OCI-LY3 (cell line): ENCODE measurements at regions not wholly inside any gene's neighbourhood (a gene's known extent, or its start where the extent isn't known, plus 50 kb on each side); places are given as distances from the start of the nearest gene placed in this dataset.

ENCODE experiments used
- H2AFZ ChIP-seq: fragments of 200-600, 300-600 bp; shearing (Covaris generic); 2 replicates; pipeline ENCODE4 v1.6.0; 2014; ENCODE audit warnings: antibody characterized with exemption, low read depth, low read length
- H3K27ac ChIP-seq: fragments of 200-600, 300-600 bp; sonication (generic); 2 replicates; pipeline ENCODE4 v1.5.1; 2014; ENCODE audit warnings: mild to moderate bottlenecking, low read length, moderate library complexity, mixed read lengths
- H3K27me3 ChIP-seq: fragments of 200-600, 300-600 bp; sonication (generic); 2 replicates; pipeline ENCODE4 v1.6.1; 2014; ENCODE audit warnings: low read depth, low read length, mixed read lengths
- H3K36me3 ChIP-seq: fragments of 200-600, 300-600 bp; sonication (generic); replicated peaks from 2 replicates; pipeline ENCODE3; 2014; ENCODE audit warnings: low read depth, low read length, mixed read lengths
- H3K4me1 ChIP-seq: fragments of 300-600, 200-600 bp; sonication (generic); 2 replicates; pipeline ENCODE4 v1.6.1; 2014; ENCODE audit warnings: low read length, mixed read lengths
- H3K4me2 ChIP-seq: fragments of 200-600, 300-600 bp; sonication (generic); 2 replicates; pipeline ENCODE4 v1.6.1; 2014; ENCODE audit warnings: low read length, mixed read lengths
- H3K4me3 ChIP-seq: fragments of 300-600, 200-600 bp; sonication (generic); 2 replicates; pipeline ENCODE4 v1.5.1; 2014; ENCODE audit warnings: antibody characterized with exemption, mild to moderate bottlenecking, low read length, moderate library complexity
- H3K79me2 ChIP-seq: fragments of 300-600, 200-600 bp; shearing (Covaris generic); 2 replicates; pipeline ENCODE4 v1.6.1; 2014; ENCODE audit warnings: mild to moderate bottlenecking, low read length, mixed read lengths
- H3K9ac ChIP-seq: fragments of 300-600, 200-600 bp; shearing (Covaris generic); 2 replicates; pipeline ENCODE4 v1.6.0; 2014; ENCODE audit warnings: mild to moderate bottlenecking, low read length, moderate library complexity
- H3K9me3 ChIP-seq: fragments of 200-600, 300-600 bp; shearing (Covaris generic); 2 replicates; pipeline ENCODE4 v1.6.1; 2014; ENCODE audit warnings: low read length, mixed read lengths; ENCODE audit not compliant: insufficient read depth
- H4K20me1 ChIP-seq: fragments of 200-600, 300-600 bp; sonication (generic); 2 replicates; pipeline ENCODE4 v1.6.1; 2016; ENCODE audit warnings: low read length, mixed read lengths; ENCODE audit not compliant: insufficient read depth
- EZH2phosphoT487 ChIP-seq: fragments of 200-600 bp; shearing (Covaris generic); IDR thresholded peaks from 2 replicates; pipeline ENCODE4 v1.6.1; 2018; ENCODE audit warnings: antibody characterized with exemption, mixed run types, low read depth
- TF ChIP-seq, protein P1 (sequence below): fragments of 200-600, 300-600 bp; sonication (generic); IDR thresholded peaks from 2 replicates; pipeline ENCODE4 v1.5.1; 2014; ENCODE audit warnings: antibody characterized with exemption, low read length, low read depth

DNA sequence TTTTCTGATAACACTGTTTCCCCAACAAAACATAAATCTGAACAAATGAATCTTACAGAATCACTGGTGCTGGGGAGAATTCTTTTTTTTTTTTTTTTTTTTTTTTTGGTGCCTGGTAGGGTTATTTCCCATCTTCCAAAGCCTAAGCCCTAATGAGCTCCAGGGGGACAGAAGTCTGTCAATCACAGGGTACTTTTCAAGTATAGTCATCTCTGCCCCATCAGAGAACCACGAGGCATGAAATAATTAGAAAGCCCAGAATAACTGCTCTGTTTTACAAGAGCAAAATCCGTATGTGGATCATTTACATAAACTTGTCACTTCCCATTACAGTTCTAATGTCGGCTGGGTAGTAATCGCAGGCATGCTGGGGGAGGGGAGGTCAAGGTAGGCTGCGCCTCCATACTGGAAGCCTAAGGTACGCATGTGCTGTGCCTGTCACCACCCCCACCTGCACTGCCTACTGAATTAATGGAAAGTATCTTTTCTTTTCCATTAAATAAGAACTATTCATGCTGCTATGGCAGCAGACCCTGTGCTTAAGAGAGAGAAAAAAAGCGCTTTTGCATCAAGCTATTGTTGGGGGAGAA lies 164.7 kb upstream of the LEF1 start:
- Histone ChIP-seq H2AFZ (no peak overlapping the region), H3K9me3 (no peaks in the 10 kb centered on the region), H3K4me1 (peaks cover 64% of the 10 kb centered on the region), H3K4me2 (peak overlapping the region; percentile 84), H3K27me3 (no peaks in the 10 kb centered on the region), H3K27ac (peak overlapping the region; percentile 38; the same call in 1 of the 2 replicates), H3K4me3 (peak overlapping the region; percentile 58), H3K9ac (peak overlapping the region; percentile 47), H4K20me1 (no peaks in the 10 kb centered on the region), H3K79me2 (no peaks in the 10 kb centered on the region), H3K36me3 (no peaks in the 10 kb centered on the region)
- TF ChIP-seq EZH2phosphoT487 = no peak
- TF ChIP-seq, protein P1, sequence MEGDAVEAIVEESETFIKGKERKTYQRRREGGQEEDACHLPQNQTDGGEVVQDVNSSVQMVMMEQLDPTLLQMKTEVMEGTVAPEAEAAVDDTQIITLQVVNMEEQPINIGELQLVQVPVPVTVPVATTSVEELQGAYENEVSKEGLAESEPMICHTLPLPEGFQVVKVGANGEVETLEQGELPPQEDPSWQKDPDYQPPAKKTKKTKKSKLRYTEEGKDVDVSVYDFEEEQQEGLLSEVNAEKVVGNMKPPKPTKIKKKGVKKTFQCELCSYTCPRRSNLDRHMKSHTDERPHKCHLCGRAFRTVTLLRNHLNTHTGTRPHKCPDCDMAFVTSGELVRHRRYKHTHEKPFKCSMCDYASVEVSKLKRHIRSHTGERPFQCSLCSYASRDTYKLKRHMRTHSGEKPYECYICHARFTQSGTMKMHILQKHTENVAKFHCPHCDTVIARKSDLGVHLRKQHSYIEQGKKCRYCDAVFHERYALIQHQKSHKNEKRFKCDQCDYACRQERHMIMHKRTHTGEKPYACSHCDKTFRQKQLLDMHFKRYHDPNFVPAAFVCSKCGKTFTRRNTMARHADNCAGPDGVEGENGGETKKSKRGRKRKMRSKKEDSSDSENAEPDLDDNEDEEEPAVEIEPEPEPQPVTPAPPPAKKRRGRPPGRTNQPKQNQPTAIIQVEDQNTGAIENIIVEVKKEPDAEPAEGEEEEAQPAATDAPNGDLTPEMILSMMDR = no peak

DNA sequence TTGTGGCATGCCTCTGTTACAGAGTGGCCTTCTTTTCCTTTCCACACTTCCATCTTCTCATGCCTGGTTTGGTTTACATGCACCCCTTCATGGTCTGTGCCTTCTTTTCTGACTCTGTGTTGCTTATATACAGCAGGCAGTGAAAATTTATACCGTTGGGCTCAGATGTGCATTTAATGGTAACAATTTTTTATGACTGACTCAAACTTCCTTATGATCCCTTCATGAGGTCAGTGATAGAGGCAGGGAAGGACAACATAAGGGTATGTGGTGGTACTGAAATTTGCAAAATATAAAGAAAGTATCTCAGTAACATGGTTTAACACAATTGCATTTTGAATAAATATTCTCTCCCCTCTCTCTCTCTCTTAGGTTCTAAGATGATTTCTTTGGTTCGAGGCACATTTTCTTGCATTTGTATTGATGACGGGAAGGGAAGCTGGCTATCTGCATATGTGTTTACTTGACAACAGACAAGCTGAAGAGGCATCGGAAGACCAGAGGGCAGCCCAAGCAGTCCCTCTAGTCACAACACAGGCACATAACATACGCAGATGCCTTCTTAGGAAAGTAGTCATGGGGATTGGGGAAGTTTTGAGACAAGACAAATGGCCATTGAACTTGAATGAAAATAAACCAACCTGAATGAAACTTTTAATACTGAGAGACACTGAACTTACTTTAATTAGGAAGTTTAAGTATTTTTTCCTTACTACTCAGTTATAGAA lies 163.3 kb upstream of the LEF1 start:
- no peak overlapping the region for H2AFZ ChIP-seq
- no peak overlapping the region for H3K4me3 ChIP-seq
- no peaks in the 10 kb centered on the region for H4K20me1 ChIP-seq
- H3K27me3 ChIP-seq = no peaks in the 10 kb centered on the region
- no peaks in the 10 kb centered on the region for H3K36me3 ChIP-seq
- no peak for TF ChIP-seq EZH2phosphoT487
- TF ChIP-seq, protein P1 = no peak
- no peaks in the 10 kb centered on the region for H3K79me2 ChIP-seq
- H3K9me3 ChIP-seq = no peaks in the 10 kb centered on the region
- H3K27ac ChIP-seq = no peak overlapping the region
- no peak overlapping the region for H3K9ac ChIP-seq
- peaks cover 67% of the 10 kb centered on the region for H3K4me1 ChIP-seq
- H3K4me2 ChIP-seq = 0 out of 2 replicates have a peak overlapping the region, but pooled peaks have one; percentile 84

DNA sequence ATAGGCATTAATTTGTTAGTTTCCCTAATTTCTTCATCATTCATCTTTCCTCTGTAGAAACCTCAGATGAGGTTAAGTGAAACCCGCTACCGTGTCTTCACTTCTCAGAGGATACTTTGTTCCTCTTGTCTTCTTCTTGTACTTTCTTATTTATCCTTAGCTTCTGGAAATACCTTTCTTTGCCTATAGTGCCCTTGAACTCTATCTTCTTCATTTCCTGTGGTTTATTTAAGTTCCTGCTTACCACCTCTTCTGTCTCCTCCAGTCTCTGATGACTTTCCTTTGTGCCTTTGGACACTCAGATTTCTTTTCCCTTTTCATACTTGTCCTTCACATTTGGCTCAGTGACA lies 159.6 kb upstream of the LEF1 start:
- H2AFZ ChIP-seq = no peak overlapping the region
- peak overlapping the region; percentile 67 for H3K4me2 ChIP-seq
- no peaks in the 10 kb centered on the region for H3K27me3 ChIP-seq
- TF ChIP-seq, protein P1 = no peak
- no peak for TF ChIP-seq EZH2phosphoT487
- H3K36me3 ChIP-seq = no peaks in the 10 kb centered on the region
- H3K9me3 ChIP-seq = no peaks in the 10 kb centered on the region
- H3K27ac ChIP-seq = peak overlapping the region; percentile 63
- H3K4me1 ChIP-seq = peaks cover 72% of the 10 kb centered on the region
- no peaks in the 10 kb centered on the region for H3K79me2 ChIP-seq
- H4K20me1 ChIP-seq = no peaks in the 10 kb centered on the region
- H3K4me3 ChIP-seq = peak overlapping the region; percentile 48
- no peak overlapping the region; the same call in 1 of the 2 replicates for H3K9ac ChIP-seq

DNA sequence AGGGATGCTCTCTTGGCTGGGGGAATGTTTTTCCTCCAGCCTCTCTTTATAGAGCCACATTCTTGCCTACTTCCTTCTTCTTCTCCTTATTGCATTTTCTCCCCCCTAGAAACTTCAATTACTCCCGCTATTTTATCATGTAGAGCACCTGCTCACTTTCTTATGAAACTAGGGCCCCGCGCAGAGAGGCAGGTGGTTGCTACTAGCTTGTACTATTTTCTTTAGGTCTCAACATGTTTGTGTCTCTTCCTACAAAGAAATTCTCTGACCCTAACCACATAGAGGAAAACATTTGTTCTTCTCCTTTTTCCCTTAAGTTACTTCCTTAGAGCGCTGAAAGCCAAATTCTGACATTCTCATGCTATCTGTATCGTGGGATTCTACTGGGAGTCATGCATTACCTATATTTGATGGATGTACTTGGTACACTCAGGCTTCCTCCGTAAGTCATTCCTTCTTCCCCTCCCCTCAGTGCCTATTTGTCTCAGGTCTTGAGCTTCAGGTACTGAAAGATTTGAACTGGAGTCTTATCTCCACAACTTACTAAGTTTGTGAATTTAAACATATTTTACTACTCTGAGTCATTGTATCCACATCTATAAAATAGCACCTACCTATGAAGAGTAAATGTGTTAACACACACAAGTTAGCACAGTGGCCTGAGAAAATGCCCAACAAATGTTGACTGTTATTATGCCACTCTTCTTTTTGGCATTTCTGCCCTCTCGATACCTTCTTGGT lies 159.1 kb upstream of the LEF1 start:
- no peaks in the 10 kb centered on the region for H4K20me1 ChIP-seq
- H3K36me3 ChIP-seq = no peaks in the 10 kb centered on the region
- peak overlapping the region; percentile 48 for H3K4me3 ChIP-seq
- H3K4me2 ChIP-seq = peak overlapping the region; percentile 67
- H3K4me1 ChIP-seq = peaks cover 69% of the 10 kb centered on the region
- TF ChIP-seq EZH2phosphoT487 = no peak
- TF ChIP-seq, protein P1 = no peak
- no peak overlapping the region; the same call in 1 of the 2 replicates for H3K9ac ChIP-seq
- peak overlapping the region; percentile 63 for H3K27ac ChIP-seq
- no peaks in the 10 kb centered on the region for H3K9me3 ChIP-seq
- H2AFZ ChIP-seq = no peak overlapping the region
- H3K79me2 ChIP-seq = no peaks in the 10 kb centered on the region
- no peaks in the 10 kb centered on the region for H3K27me3 ChIP-seq
